ENCODE measurements at regions not wholly inside any gene's neighbourhood (a gene's known extent, or its start where the extent isn't known, plus 50 kb on each side); places are given as distances from the start of the nearest gene placed in this dataset.
"Not testable (repeated sequence)": the region's sequence is repeated elsewhere in the genome, so short reads cannot be mapped to it uniquely, and the experiment has no call there.

GRCh38 chr5:42932011-42932410 lies 108.1 kb downstream of the ANXA2R start:
- DNase-seq; H3K27me3 Mint-ChIP-seq; H3K27ac Mint-ChIP-seq; H3K4me1 Mint-ChIP-seq; H3K4me3 Mint-ChIP-seq; H3K9me3 ChIP-seq (ENCODE audit: control insufficient read depth, low read length, poor library complexity, severe bottlenecking); ATAC-seq; H3K36me3 Mint-ChIP-seq (ENCODE audit: low read depth): not testable (repeated sequence)

- not testable (repeated sequence) for H3K27ac Mint-ChIP-seq; H3K36me3 Mint-ChIP-seq (ENCODE audit: low read depth); ATAC-seq; H3K4me1 Mint-ChIP-seq; H3K4me3 Mint-ChIP-seq; H3K27me3 Mint-ChIP-seq; H3K9me3 ChIP-seq (ENCODE audit: control insufficient read depth, low read length, poor library complexity, severe bottlenecking); DNase-seq
Observed at GRCh38 chr5:42931451-42931850, 108.7 kb downstream of the ANXA2R start.

DNA sequence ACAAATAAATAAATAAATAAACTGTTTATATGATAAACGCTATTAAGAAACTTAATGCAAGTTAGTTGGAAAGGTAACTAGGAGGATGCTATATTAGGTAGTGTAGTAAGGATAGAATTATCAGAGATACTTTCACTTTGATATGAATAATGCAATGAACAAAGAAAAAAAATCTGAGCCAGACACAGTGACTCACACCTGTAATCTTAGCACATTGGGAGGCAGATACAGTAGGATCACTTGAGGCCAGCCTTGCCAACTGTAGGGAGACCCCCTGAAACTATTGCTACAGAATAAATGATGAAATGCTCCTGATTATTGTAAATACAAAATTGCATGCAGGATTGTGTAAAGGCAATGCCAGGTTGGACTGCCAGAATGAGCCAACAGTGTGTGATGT lies 109.2 kb downstream of the ANXA2R start:
- H3K27ac Mint-ChIP-seq = no peak overlapping the region
- H3K4me3 Mint-ChIP-seq = no peak overlapping the region
- no peaks in the 10 kb centered on the region for H3K27me3 Mint-ChIP-seq
- H3K4me1 Mint-ChIP-seq = peaks cover 9% of the 10 kb centered on the region
- H3K36me3 Mint-ChIP-seq (ENCODE audit: low read depth) = peaks cover 5% of the 10 kb centered on the region
- ATAC-seq = no peak
- H3K9me3 ChIP-seq (ENCODE audit: control insufficient read depth, low read length, poor library complexity, severe bottlenecking) = no peaks in the 10 kb centered on the region
- no peak for DNase-seq

GRCh38 chr5:42929871-42930270 lies 110.2 kb downstream of the ANXA2R start:
- Mint-ChIP-seq H3K4me1 (peaks cover 9% of the 10 kb centered on the region), H3K27me3 (no peaks in the 10 kb centered on the region), H3K36me3 (ENCODE audit: low read depth) (peaks cover 5% of the 10 kb centered on the region), H3K27ac (no peak overlapping the region), H3K4me3 (no peak overlapping the region)
- ATAC-seq (no peak), DNase-seq (no peak)
- H3K9me3 ChIP-seq (ENCODE audit: control insufficient read depth, low read length, poor library complexity, severe bottlenecking) = no peaks in the 10 kb centered on the region

DNA sequence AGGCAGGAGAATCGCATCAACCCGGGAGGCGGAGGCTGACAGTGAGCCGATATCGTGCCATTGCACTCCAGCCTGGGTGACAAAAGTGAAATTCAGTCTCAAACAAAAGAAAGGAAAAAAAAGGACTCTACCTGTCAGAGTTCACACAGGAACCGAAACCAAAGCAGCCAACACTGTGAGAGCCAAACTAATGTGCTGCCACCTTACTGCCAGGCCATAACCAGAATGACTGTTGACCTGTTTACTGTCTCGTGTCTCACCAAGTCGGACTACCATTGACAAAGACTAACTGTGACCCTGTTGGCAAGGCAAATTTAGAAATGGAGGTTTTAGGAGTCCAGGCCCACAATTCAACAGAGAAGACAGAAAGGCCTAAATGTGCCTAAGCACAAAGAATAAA lies 112.4 kb downstream of the ANXA2R start:
- no peak for ATAC-seq
- H3K9me3 ChIP-seq (ENCODE audit: control insufficient read depth, low read length, poor library complexity, severe bottlenecking) = no peaks in the 10 kb centered on the region
- peaks cover 5% of the 10 kb centered on the region for H3K4me1 Mint-ChIP-seq
- no peak for DNase-seq
- H3K4me3 Mint-ChIP-seq = no peak overlapping the region
- no peaks in the 10 kb centered on the region for H3K27me3 Mint-ChIP-seq
- H3K27ac Mint-ChIP-seq = no peak overlapping the region
- peaks cover 5% of the 10 kb centered on the region for H3K36me3 Mint-ChIP-seq (ENCODE audit: low read depth)

DNA sequence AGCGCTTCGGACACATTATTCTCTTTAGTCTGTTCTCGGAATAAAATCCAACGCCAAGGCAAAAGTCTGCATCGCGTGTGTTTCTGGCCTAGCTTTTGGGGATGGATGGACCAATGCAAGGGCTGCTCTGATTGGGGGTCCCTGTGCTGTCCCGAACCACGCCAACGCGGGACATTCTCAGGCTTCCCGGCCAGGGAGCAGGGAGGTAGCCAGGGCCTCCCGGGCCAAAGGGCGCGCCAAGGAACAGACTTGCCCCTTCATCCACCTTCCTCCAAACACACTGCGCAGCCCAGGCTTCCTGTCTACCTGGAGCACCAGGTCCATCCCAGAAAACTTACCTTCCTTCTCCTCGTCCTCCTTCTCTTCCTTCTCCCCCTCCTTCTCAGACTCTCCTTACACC lies 113.0 kb upstream of the SELENOP start:
- DNase-seq = no peak
- Mint-ChIP-seq H3K27me3 (no peaks in the 10 kb centered on the region), H3K4me1 (peaks cover 2% of the 10 kb centered on the region), H3K36me3 (ENCODE audit: low read depth) (peaks cover 5% of the 10 kb centered on the region), H3K4me3 (no peak overlapping the region), H3K27ac (no peak overlapping the region)
- H3K9me3 ChIP-seq (ENCODE audit: control insufficient read depth, low read length, poor library complexity, severe bottlenecking) = no peaks in the 10 kb centered on the region
- no peak for ATAC-seq

- no peak overlapping the region for H3K4me3 Mint-ChIP-seq
- H3K4me1 Mint-ChIP-seq = no peaks in the 10 kb centered on the region
- H3K36me3 Mint-ChIP-seq (ENCODE audit: low read depth) = peaks cover 5% of the 10 kb centered on the region
- H3K27me3 Mint-ChIP-seq = no peaks in the 10 kb centered on the region
- DNase-seq (no peak), ATAC-seq (no peak)
- H3K9me3 ChIP-seq (ENCODE audit: control insufficient read depth, low read length, poor library complexity, severe bottlenecking) = no peaks in the 10 kb centered on the region
- peak overlapping the region; percentile 65 for H3K27ac Mint-ChIP-seq
Observed at GRCh38 chr5:42924226-42924625, 112.5 kb upstream of the SELENOP start.

GRCh38 chr5:42923710-42924109 lies 112.0 kb upstream of the SELENOP start:
- Mint-ChIP-seq H3K27me3 (no peaks in the 10 kb centered on the region), H3K4me3 (no peak overlapping the region), H3K36me3 (ENCODE audit: low read depth) (peaks cover 2% of the 10 kb centered on the region), H3K27ac (peak overlapping the region; percentile 65), H3K4me1 (no peaks in the 10 kb centered on the region)
- no peaks in the 10 kb centered on the region for H3K9me3 ChIP-seq (ENCODE audit: control insufficient read depth, low read length, poor library complexity, severe bottlenecking)
- DNase-seq (no peak), ATAC-seq (no peak)

DNA sequence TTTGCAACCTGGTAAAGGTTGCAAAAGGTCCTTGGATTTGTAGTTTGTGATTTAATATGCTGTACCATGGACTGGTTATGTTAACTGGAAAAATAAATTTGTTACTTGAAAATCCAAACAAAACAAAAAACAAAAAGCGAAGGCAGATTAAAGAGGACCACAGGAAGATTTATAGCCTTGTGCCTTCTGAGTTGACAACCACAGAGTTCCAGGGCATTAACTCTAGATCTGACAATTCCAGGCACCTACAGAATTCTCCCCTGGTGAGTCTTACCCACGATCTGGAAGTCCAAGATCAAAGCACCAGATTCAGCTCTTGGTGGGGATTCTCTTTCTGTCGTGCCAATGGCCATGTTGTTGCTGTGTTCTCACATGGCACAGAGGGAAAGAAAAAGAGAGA lies 107.9 kb upstream of the SELENOP start:
- ATAC-seq (no peak), DNase-seq (no peak)
- Mint-ChIP-seq H3K27ac (no peak overlapping the region), H3K4me3 (no peak overlapping the region), H3K4me1 (peaks cover 2% of the 10 kb centered on the region), H3K36me3 (ENCODE audit: low read depth) (peaks cover 2% of the 10 kb centered on the region), H3K27me3 (no peaks in the 10 kb centered on the region)
- H3K9me3 ChIP-seq (ENCODE audit: control insufficient read depth, low read length, poor library complexity, severe bottlenecking) = no peaks in the 10 kb centered on the region

GRCh38 chr5:42915306-42915866 lies 103.7 kb upstream of the SELENOP start:
- no peaks in the 10 kb centered on the region for H3K9me3 ChIP-seq (ENCODE audit: control insufficient read depth, low read length, poor library complexity, severe bottlenecking)
- no peak for DNase-seq
- H3K27me3 Mint-ChIP-seq = no peaks in the 10 kb centered on the region

DNA sequence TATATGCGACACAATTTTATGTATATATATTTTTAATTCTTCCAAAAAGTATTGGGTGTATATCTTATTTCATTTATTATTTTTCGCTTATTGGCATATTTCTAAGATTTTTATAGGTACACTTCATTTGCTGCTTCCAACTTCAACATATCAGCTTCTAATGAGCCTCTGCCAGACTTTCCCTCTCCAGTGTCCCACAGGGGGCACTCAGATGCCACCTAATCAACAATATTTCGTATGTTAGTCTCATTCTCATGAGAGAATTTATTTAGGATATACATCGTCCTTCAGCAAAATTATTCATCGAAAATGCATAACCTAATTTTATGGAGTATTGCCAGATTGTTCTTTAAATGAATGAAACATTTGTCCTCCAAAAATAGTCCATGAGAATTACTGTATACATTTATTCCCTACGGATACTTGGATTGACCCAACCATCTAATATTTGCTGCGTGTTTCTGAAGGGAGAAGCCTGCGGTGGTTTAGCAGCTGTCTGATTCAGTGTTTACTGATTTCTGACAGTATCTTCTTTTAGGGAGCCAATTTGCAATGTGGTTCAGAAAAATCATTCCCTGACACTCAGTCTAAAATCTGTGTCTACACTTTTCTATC lies 100.6 kb upstream of the SELENOP start:
- no peak overlapping the region for H3K27ac Mint-ChIP-seq
- H3K9me3 ChIP-seq (ENCODE audit: control insufficient read depth, low read length, poor library complexity, severe bottlenecking) = no peaks in the 10 kb centered on the region
- H3K36me3 Mint-ChIP-seq (ENCODE audit: low read depth) = no peaks in the 10 kb centered on the region
- no peak overlapping the region for H3K4me3 Mint-ChIP-seq
- no peaks in the 10 kb centered on the region for H3K27me3 Mint-ChIP-seq
- peak in 2 of 3 donors; percentile 25 to 32 for DNase-seq
- ATAC-seq = peak; percentile 32
- peaks cover 16% of the 10 kb centered on the region for H3K4me1 Mint-ChIP-seq

More at GRCh38 chr5:42915306-42915866, 103.7 kb upstream of the SELENOP start:
- no peak overlapping the region for H3K4me3 Mint-ChIP-seq
- H3K27ac Mint-ChIP-seq = no peak overlapping the region
- no peak for ATAC-seq
- H3K4me1 Mint-ChIP-seq = peaks cover 4% of the 10 kb centered on the region
- H3K36me3 Mint-ChIP-seq (ENCODE audit: low read depth) = no peaks in the 10 kb centered on the region

- no peaks in the 10 kb centered on the region for H3K9me3 ChIP-seq (ENCODE audit: control insufficient read depth, low read length, poor library complexity, severe bottlenecking)
- peaks cover 17% of the 10 kb centered on the region for H3K27me3 Mint-ChIP-seq
- peak overlapping the region; percentile 94 for H3K4me3 Mint-ChIP-seq
- no peaks in the 10 kb centered on the region for H3K36me3 Mint-ChIP-seq (ENCODE audit: low read depth)
- peaks cover 14% of the 10 kb centered on the region for H3K4me1 Mint-ChIP-seq
- peak overlapping the region; percentile 95 for H3K27ac Mint-ChIP-seq
- peak; percentile 91 for ATAC-seq
- peak; percentile 79 to 82 (median 81) for DNase-seq
Observed at GRCh38 chr5:42908509-42909488, 97.1 kb upstream of the SELENOP start.

DNA sequence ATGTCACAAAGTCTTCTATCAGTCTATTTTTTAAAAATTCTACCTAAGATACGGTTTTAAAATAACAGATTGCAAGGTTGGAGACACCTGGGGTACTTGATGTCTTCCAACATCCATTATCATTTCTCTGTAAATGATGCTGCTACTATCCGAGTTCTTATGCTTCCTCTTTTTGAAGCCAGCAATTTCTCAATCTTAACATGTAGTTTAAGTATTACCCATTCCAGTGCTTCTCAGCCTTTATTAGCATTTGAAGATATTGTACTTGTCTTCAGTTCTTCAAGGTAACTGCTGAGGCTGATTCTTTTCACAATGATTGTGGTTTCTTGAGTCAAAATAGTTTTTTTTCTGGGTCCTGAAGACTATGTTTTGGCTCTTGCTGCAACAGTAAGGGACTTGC lies 96.4 kb upstream of the SELENOP start:
- Mint-ChIP-seq H3K36me3 (ENCODE audit: low read depth) (no peaks in the 10 kb centered on the region), H3K27ac (peak overlapping the region; percentile 95), H3K4me3 (peak overlapping the region; percentile 94), H3K27me3 (peaks cover 17% of the 10 kb centered on the region), H3K4me1 (peaks cover 14% of the 10 kb centered on the region)
- DNase-seq = no peak
- no peak for ATAC-seq
- H3K9me3 ChIP-seq (ENCODE audit: control insufficient read depth, low read length, poor library complexity, severe bottlenecking) = no peaks in the 10 kb centered on the region

Data from T-helper 17 cell (primary cell).